Cardiac fibroblast (primary cell): ENCODE measurements at regions not wholly inside any gene's neighbourhood (a gene's known extent, or its start where the extent isn't known, plus 50 kb on each side); places are given as distances from the start of the nearest gene placed in this dataset.

Source experiments
- DNase-seq, 2 donors: peaks; one replicate each; pipeline versions ENCODE4 v3.0.0 to v3.0.0-alpha.2; 2010; ENCODE audit warnings: low read depth in 2 of 2
- H3K4me3 ChIP-seq, 2 donors: replicated peaks in 1 of 2; 1 replicate in 1 of 2; 2 replicates in 1 of 2; pipeline ENCODE4 v1.5.1; 2011; ENCODE audit warnings: low read depth in 2 of 2, low read length in 2 of 2, mild to moderate bottlenecking in 2 of 2, moderate library complexity in 1 of 2
- CTCF ChIP-seq: IDR thresholded peaks from one replicate; pipeline ENCODE4 v1.5.1; 2011; ENCODE audit warnings: low read depth, mild to moderate bottlenecking, low read length, inconsistent platforms

- no peak for DNase-seq
- no peak overlapping the region for H3K4me3 ChIP-seq
- no peak for TF ChIP-seq CTCF
Observed at GRCh38 chr10:4736183-4736582, 89.8 kb upstream of the AKR1E2 start.

GRCh38 chr10:4733843-4734224, 92.2 kb upstream of the AKR1E2 start:
- no peak overlapping the region for H3K4me3 ChIP-seq
- DNase-seq: no peak
- TF ChIP-seq CTCF: no peak

- no peak for DNase-seq
- no peak overlapping the region for H3K4me3 ChIP-seq
- TF ChIP-seq CTCF: no peak
Observed at GRCh38 chr10:4733150-4733842, 92.7 kb upstream of the AKR1E2 start.

- H3K4me3 ChIP-seq: no peak overlapping the region
- TF ChIP-seq CTCF: no peak
- DNase-seq: no peak
Observed at GRCh38 chr10:4730998-4731397, 95.0 kb upstream of the AKR1E2 start.

- peak; percentile 71 to 91 for DNase-seq
- no peak overlapping the region for H3K4me3 ChIP-seq
- no peak for TF ChIP-seq CTCF
Observed at GRCh38 chr10:4725917-4726606, 99.9 kb upstream of the AKR1E2 start.

GRCh38 chr10:4723860-4724259, 102.1 kb upstream of the AKR1E2 start:
- H3K4me3 ChIP-seq: no peak overlapping the region
- TF ChIP-seq CTCF: no peak
- no peak for DNase-seq
